BJ (cell line): ENCODE measurements at regions not wholly inside any gene's neighbourhood (a gene's known extent, or its start where the extent isn't known, plus 50 kb on each side); places are given as distances from the start of the nearest gene placed in this dataset.
"Not testable (repeated sequence)": the region's sequence is repeated elsewhere in the genome, so short reads cannot be mapped to it uniquely, and the experiment has no call there.

ENCODE experiments used
- CTCF ChIA-PET: fragments of 350-600 bp; formaldehyde crosslinking; extraction: SDS; loops from one replicate; lab custom pipeline; 2021; ENCODE audit warnings: antibody characterized with exemption, inconsistent platforms; lab: Yijun Ruan, JAX
- POLR2A ChIA-PET: fragments of 300-600 bp; sonication (Branson Sonifier 250); formaldehyde crosslinking; extraction: SDS; loops from one replicate; lab custom pipeline; 2021; ENCODE audit warnings: antibody characterized with exemption; lab: Charles Lee
- DNase-seq: peaks from one replicate; pipeline ENCODE4 v3.0.0-alpha.2; 2011; ENCODE audit warnings: low read depth
- H3K27me3 ChIP-seq: 2 replicates; pipeline ENCODE4 v1.6.0; 2011; ENCODE audit warnings: low read length; ENCODE audit not compliant: control insufficient read depth, insufficient read depth
- H3K36me3 ChIP-seq: 2 replicates; pipeline ENCODE4 v1.5.1; 2011; ENCODE audit warnings: low read length; ENCODE audit not compliant: control insufficient read depth, insufficient read depth
- H3K4me3 ChIP-seq: 2 replicates; pipeline ENCODE4 v1.5.1; 2011; ENCODE audit warnings: low read depth, mild to moderate bottlenecking, control low read depth, low read length
- CTCF ChIP-seq: IDR thresholded peaks from 2 replicates; pipeline ENCODE4 v1.5.1; 2011; ENCODE audit warnings: low read depth, mild to moderate bottlenecking, control low read depth, inconsistent platforms, low read length, moderate library complexity; ENCODE audit not compliant: insufficient read depth

- Histone ChIP-seq H3K4me3 (no peak overlapping the region), H3K27me3 (peaks cover 2% of the 10 kb centered on the region; the same call in 1 of the 2 replicates), H3K36me3 (no peaks in the 10 kb centered on the region)
- ChIA-PET POLR2A (no interaction called here), CTCF (no interaction called here)
- TF ChIP-seq CTCF, result no peak
- DNase-seq, result no peak
Measured at GRCh38 chr11:34783816-34784317, 132.3 kb downstream of the APIP start.

GRCh38 chr11:34781826-34782225, 134.4 kb downstream of the APIP start:
- H3K36me3 ChIP-seq, CTCF ChIA-PET, H3K27me3 ChIP-seq, DNase-seq, H3K4me3 ChIP-seq, POLR2A ChIA-PET: not testable (repeated sequence)

GRCh38 chr11:34775417-34775888, 140.7 kb downstream of the APIP start:
- CTCF ChIA-PET, result no interaction called here
- Histone ChIP-seq H3K36me3 (no peaks in the 10 kb centered on the region), H3K4me3 (no peak overlapping the region), H3K27me3 (no peaks in the 10 kb centered on the region; the same call in 1 of the 2 replicates)
- POLR2A ChIA-PET, result interaction anchor here (0.6 kb wide), 1 partner anchor 10 kb away, joined by 3 read pairs; no protein-coding TSS in a partner anchor
- DNase-seq, result no peak
- no peak for TF ChIP-seq CTCF

- ChIA-PET POLR2A (interaction anchor here (0.6 kb wide), 1 partner anchor 11 kb away, joined by 3 read pairs; no protein-coding TSS in a partner anchor), CTCF (no interaction called here)
- Histone ChIP-seq H3K4me3 (no peak overlapping the region), H3K36me3 (no peaks in the 10 kb centered on the region), H3K27me3 (peaks cover 4% of the 10 kb centered on the region)
- TF ChIP-seq CTCF, result no peak
- DNase-seq, result no peak
Measured at GRCh38 chr11:34774604-34775003, 141.6 kb downstream of the APIP start.

GRCh38 chr11:34773826-34774225, 142.4 kb downstream of the APIP start:
- CTCF ChIA-PET, result no interaction called here
- no peaks in the 10 kb centered on the region for H3K36me3 ChIP-seq

More at GRCh38 chr11:34773826-34774225, 142.4 kb downstream of the APIP start:
- DNase-seq, result no peak
- POLR2A ChIA-PET, result no interaction called here
- TF ChIP-seq CTCF, result no peak
- Histone ChIP-seq H3K4me3 (no peak overlapping the region), H3K27me3 (peaks cover 7% of the 10 kb centered on the region)
